ENCODE measurements at regions not wholly inside any gene's neighbourhood (a gene's known extent, or its start where the extent isn't known, plus 50 kb on each side); places are given as distances from the start of the nearest gene placed in this dataset.

GRCh38 chr13:50318887-50319286 is 303.6 kb downstream of the KCNRG start:
- DNase-seq (ENCODE audit: low read depth in 2 of 2) = no peak

GRCh38 chr13:50319635-50320255 is 304.5 kb downstream of the KCNRG start:
- peak; percentile 39 to 49 for DNase-seq (ENCODE audit: low read depth in 2 of 2)

DNA sequence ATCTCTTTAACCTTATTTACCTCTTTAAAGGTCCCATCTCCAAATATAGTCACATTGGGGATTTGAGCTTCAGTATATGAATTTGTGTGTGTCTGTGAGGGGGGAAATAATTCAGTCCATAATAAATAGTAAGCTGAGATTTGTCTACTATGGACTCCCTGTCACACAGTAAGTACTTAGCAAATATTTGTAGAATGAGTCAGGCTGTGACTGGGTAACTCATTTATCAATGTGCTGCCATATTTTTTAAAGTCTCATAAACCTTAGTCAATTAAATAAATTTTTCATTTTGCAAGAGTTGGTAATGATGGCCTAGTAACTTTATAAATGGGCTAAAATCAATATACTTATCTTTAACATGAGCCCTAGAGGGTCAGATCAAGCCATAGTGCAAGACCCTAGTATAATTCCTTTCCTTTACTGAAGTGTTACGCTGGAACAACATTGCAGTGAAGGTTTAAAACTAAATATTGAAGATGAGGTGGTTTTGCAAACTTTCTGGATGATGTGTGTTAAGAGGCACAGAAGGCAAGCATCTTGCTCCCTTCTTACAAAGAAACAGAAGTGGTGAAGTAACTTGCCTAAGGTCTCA is 305.1 kb downstream of the KCNRG start:
- DNase-seq (ENCODE audit: low read depth in 2 of 2) = peak; percentile 37 to 39

DNA sequence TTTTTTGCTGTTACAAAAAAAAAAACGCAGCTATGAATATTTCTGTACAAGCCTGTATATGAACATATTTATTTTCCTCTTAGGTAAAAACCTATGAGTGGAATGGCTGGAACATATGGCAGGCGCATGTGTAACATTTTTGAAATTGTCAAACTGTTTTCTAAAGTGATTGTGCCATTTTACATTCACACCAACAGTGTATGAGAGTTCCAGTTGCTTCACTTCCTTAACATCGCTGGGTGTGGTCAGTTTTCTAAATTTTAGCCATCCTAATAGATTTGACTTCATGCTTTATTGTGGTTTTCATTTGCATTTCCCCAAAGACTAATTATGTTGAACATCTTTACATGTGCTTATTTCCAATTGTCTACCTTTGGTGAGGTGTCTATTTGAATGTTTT is 306.8 kb downstream of the KCNRG start:
- no peak for DNase-seq (ENCODE audit: low read depth in 2 of 2)

GRCh38 chr13:50323440-50324065 is 308.3 kb downstream of the KCNRG start:
- peak; percentile 77 to 82 for DNase-seq (ENCODE audit: low read depth in 2 of 2)

DNA sequence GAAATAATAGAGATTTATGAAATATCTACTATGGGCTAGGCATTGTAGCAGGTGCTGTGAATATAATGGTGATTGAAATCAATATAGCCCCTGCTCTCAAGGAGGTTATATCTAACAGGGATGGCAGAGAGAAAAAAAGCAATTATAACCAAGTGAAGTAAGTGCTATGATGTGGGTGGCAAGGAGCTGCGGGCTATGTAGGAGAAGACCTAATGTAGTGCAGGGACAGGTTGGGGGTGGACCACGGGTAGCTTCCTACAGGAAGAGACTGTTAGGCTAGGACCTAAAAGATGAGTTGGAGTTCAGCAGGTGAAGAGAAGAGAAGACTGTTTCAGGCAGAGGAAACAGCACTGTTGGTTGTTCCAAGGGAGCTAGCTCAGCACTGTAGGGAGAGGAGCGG is 311.0 kb downstream of the KCNRG start:
- no peak for DNase-seq (ENCODE audit: low read depth in 2 of 2)

DNA sequence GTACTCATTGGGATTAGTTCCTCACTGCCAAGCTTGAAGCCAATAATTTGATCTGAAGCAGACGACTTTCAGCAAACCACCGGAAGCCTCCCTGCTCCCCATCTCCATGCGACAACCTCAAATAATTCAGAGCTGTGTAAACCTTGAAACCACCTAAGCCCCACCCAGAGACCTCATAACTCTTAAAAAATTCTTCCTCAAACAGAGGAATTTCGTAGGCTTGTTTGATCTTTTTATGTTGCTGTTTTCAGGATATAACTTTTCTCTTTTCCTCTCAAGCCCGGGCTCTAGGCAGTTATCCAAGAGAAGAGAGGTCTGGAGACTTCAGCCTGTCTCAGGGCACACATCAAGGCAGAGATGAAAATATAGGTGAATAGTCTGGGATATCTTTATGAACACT is 311.6 kb downstream of the KCNRG start:
- peak; percentile 21 to 23 for DNase-seq (ENCODE audit: low read depth in 2 of 2)

GRCh38 chr13:50334115-50334778 is 319.0 kb downstream of the KCNRG start:
- DNase-seq (ENCODE audit: low read depth in 2 of 2) = no peak

DNA sequence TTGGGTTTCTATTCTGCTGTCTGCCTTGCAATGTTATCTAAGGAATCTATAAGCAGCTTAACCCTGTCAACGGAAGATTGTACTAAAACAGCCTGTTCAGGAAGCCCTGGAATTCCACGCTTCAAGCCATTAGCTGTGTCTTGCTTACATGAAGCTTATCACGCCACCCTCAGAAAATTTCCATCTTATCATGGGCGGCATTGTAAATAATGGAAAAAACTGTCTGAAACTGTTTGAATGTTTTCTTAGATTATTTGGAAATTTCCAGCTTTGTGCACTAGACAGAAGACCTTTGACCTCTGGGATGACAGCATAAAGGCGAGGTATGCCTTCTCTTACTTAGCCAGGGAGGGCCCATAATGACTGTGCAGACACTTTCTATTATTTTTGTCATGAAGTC is 319.7 kb downstream of the KCNRG start:
- no peak for DNase-seq (ENCODE audit: low read depth in 2 of 2)

DNA sequence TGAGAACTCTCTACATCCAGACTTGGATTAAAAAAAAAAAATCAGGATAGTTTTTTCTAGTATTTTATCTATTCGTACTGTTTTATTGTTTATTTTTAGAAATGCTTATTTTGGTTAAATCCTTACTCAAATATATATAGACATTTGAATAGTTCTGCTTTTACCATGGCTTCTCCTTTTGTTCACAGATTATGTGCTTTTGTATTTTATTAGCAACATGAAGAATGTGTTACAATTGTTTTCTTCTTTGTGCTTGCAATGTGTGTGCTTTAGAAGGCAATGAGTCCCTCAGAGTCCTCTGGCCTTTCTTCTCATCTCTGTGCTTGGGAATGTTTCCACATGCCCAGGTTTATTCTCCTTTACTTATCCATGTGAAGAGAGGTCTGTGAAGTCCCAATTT is 324.0 kb downstream of the KCNRG start:
- DNase-seq (ENCODE audit: low read depth in 2 of 2) = no peak

- no peak for DNase-seq (ENCODE audit: low read depth in 2 of 2)
Measured at GRCh38 chr13:50340146-50340545, 324.9 kb downstream of the KCNRG start.

DNA sequence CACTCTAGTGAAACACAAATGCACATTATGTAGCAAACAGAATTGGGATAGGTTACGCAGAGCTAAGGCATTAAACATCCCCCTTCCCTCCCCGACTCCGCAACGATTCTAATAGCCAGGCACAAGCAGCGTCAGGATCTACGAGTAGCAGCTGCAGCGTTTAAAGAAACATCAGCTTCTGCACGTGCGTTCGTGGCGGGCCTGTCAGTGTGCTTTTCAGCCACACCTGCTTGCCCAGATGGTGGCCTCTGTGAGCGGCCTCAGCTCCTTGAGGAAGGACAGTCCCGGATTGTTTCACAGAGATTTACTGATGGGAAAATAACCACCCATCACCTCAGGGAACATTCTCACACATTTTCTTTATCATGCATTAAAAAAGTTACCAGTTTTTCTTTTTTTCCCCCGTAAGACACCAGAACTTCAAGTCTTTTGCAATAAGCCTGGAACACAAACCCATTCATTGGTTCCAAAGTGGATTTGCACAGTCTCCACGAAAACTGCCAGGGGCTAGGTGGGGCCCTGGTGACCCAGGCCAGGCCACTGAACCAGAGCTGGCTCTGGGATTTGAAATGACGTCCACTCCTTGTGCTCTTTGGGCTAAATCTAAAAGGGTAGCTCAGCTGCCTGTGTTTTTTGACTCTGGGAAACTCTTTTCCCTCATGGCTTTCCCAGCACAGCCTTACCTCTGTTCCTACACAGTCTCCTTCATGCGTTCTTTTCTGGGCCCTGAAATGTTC is 325.5 kb downstream of the KCNRG start:
- no peak for DNase-seq (ENCODE audit: low read depth in 2 of 2)

GRCh38 chr13:50341526-50341925 is 326.3 kb downstream of the KCNRG start:
- no peak for DNase-seq (ENCODE audit: low read depth in 2 of 2)

- DNase-seq (ENCODE audit: low read depth in 2 of 2) = no peak
Measured at GRCh38 chr13:50344717-50345116, 329.5 kb downstream of the KCNRG start.

GRCh38 chr13:50345804-50346203 is 330.6 kb downstream of the KCNRG start:
- no peak for DNase-seq (ENCODE audit: low read depth in 2 of 2)

DNA sequence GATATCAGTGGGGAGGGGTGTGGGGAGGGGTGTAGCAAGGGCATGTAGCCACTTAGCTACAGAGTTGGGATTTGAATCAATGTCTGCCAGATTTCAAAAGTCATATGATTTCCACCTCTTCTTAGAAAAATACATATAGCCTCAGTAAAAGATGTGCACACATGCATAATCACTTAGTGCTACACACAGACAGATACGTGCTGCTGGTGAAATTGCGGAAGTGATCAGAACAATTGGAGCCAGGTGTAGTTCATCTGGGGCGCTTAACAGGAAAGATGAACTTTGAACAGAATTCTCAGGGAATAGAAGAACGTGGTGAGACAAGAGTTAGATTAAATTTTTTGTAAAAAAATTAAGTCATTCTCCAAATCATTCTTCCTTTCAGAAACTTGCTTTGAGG is 333.1 kb downstream of the KCNRG start:
- no peak for DNase-seq (ENCODE audit: low read depth in 2 of 2)

GRCh38 chr13:50352720-50353480 is 337.7 kb downstream of the KCNRG start:
- no peak for DNase-seq (ENCODE audit: low read depth in 2 of 2)

DNA sequence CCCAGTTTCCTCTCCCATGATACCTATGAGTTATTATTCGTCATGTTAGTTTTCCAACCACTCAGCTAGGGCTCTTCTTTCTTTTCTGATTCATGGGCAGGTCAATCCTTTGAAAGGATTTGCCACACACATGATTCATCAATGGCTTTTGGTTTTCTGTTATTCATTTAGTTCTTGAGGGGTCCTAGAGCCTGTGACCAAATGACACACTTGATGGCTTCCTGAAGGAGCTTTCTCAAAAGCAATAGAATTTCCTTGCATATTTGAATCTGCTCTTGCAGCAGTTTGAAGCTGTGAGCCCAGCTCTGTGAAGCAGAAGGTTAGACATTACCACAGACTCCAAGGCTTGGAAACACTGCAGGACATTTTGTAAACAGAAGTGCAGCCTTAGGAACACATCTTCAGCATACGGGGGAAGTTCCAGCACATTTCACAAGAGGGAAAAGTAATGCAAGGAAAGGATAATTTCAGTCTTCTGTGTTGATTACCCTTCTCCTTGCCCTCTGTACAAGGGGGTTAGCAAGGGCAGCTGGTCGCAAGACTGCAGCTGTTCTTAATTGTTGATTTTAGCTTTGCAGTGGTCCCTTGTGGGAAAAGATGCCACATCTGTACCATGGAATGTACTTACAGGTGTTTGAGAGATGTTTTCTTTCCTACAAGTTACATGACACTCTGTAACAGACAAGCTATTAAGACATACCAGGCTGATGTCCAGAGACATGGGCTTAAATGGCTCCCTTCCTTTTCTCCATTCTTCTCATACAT is 338.6 kb downstream of the KCNRG start:
- DNase-seq (ENCODE audit: low read depth in 2 of 2) = peak; percentile 17 to 20

DNA sequence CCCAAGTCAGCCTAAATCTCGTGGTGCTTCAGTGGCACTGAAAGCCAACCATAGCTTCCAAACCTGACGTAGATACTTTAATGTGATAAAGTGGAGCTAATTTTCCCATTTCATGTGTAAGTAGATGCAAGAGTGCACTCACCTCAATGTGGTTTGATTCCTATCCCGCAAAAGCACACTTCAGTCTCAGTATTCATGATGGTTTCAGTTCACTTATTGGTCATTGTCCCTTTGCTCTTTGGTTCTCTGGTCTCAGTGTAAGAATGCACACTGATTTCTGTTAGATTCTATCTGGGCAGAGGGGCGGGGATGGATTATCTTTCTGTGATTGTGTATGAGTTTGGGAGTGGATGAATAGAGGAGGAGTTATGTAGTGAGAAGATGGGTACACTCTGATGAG is 340.6 kb downstream of the KCNRG start:
- no peak for DNase-seq (ENCODE audit: low read depth in 2 of 2)

DNA sequence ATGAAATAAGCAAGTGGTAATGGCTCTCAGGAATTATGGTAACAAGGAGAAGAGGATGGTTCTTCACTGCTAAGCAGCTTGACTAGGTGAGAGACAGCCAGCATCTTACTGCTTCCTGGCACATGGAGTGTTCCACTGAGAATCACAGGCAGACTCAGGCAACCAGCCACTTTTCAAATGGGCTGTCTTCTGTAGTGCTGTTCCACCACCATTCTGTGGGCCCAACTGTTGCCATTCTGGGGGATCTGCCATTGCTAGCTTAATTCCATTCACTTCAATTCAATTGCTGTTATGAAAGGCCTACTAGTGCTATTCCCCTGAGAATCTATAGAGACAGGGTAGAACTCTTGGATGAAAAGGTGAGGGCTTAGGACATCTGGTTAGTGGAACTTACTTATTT is 341.9 kb downstream of the KCNRG start:
- DNase-seq (ENCODE audit: low read depth in 2 of 2) = no peak

Data from fibroblast of skin of left quadriceps (primary cell).